DOHH2 (cell line): ENCODE measurements at regions not wholly inside any gene's neighbourhood (a gene's known extent, or its start where the extent isn't known, plus 50 kb on each side); places are given as distances from the start of the nearest gene placed in this dataset.

Experiments used
- H3F3A ChIP-seq: fragments of 200-600 bp; sonication (generic), shearing (Covaris generic); 2 replicates; pipeline ENCODE4 v1.6.0; 2016; ENCODE audit warnings: antibody characterized with exemption, mild to moderate bottlenecking; ENCODE audit not compliant: control insufficient read depth, insufficient read depth
- H3K27ac ChIP-seq: fragments of 200-600 bp; sonication (generic); 2 replicates; pipeline ENCODE4 v1.5.1; 2014; ENCODE audit warnings: low read depth, mild to moderate bottlenecking, low read length, moderate library complexity
- H3K27me3 ChIP-seq: fragments of 200-600 bp; sonication (generic); 2 replicates; pipeline ENCODE4 v1.6.1; 2014; ENCODE audit warnings: mild to moderate bottlenecking, low read length, mixed read lengths; ENCODE audit not compliant: control insufficient read depth
- H3K36me3 ChIP-seq: fragments of 200-600 bp; sonication (generic); 2 replicates; pipeline ENCODE4 v1.6.1; 2014; ENCODE audit warnings: mild to moderate bottlenecking, low read length, moderate library complexity, mixed read lengths; ENCODE audit not compliant: control insufficient read depth
- H3K4me1 ChIP-seq: fragments of 200-600 bp; sonication (generic); 2 replicates; pipeline ENCODE4 v1.6.1; 2014; ENCODE audit warnings: mild to moderate bottlenecking, low read length, mixed read lengths; ENCODE audit not compliant: control insufficient read depth
- H3K4me2 ChIP-seq: fragments of 200-600 bp; sonication (generic); 2 replicates; pipeline ENCODE4 v1.6.0; 2014; ENCODE audit warnings: mild to moderate bottlenecking, low read length, moderate library complexity
- H3K4me3 ChIP-seq: fragments of 200-600 bp; sonication (generic); 2 replicates; pipeline ENCODE4 v1.5.1; 2014; ENCODE audit warnings: mild to moderate bottlenecking, low read length, mixed read lengths
- H3K79me2 ChIP-seq: fragments of 200-600 bp; sonication (generic); 2 replicates; pipeline ENCODE4 v1.6.1; 2014; ENCODE audit warnings: mild to moderate bottlenecking, low read length, mixed read lengths; ENCODE audit not compliant: control insufficient read depth
- H3K9me2 ChIP-seq: fragments of 200-600 bp; sonication (generic); replicated peaks from 2 replicates; pipeline ENCODE4 v1.6.1; 2014; ENCODE audit warnings: mild to moderate bottlenecking, low read length, mixed read lengths; ENCODE audit not compliant: control insufficient read depth
- H3K9me3 ChIP-seq: fragments of 200-600 bp; sonication (generic); 2 replicates; pipeline ENCODE4 v1.6.1; 2014; ENCODE audit warnings: antibody characterized with exemption, low read length, mixed read lengths; ENCODE audit not compliant: control insufficient read depth, insufficient read depth
- H4K20me1 ChIP-seq: fragments of 200-600 bp; sonication (generic); 2 replicates; pipeline ENCODE4 v1.6.0; 2014; ENCODE audit warnings: low read depth, mild to moderate bottlenecking, antibody characterized with exemption, low read length, moderate library complexity; ENCODE audit not compliant: control insufficient read depth, insufficient read depth
- CTCF ChIP-seq: fragments of 200-600 bp; sonication (generic); IDR thresholded peaks from one replicate; pipeline ENCODE4 v1.5.1; 2014; ENCODE audit warnings: antibody characterized with exemption, mild to moderate bottlenecking, low read depth, low read length; ENCODE audit not compliant: poor library complexity, severe bottlenecking
- EZH2phosphoT487 ChIP-seq: fragments of 200-600 bp; sonication (generic); IDR thresholded peaks from 2 replicates; pipeline ENCODE4 v1.6.1; 2017; ENCODE audit warnings: borderline replicate concordance, mild to moderate bottlenecking, antibody characterized with exemption, low read length, moderate library complexity, mixed read lengths

DNA sequence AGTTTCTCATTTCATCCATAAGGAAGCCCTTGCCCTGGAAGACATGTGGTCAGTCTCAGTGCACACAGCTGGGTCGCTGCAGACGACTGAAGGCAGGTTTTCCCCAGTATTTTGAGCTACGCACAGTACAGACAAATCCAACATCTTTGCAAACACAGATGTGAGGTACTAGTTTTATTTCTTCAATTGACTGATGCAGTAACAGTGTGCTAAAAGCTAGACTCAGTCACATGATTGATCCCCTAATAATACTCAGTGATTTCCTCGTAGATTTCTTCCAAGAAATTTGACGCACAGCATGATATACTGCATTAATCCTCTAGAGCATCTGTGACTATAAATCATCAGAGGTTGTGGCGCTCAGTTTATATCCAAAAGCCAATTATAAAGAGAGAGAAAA lies 346.1 kb downstream of the DIRAS2 start:
- no peaks in the 10 kb centered on the region for H3F3A ChIP-seq
- H3K9me2 ChIP-seq = no peaks in the 10 kb centered on the region
- H4K20me1 ChIP-seq = no peaks in the 10 kb centered on the region
- H3K27me3 ChIP-seq = no peaks in the 10 kb centered on the region
- no peak overlapping the region for H3K4me3 ChIP-seq
- H3K36me3 ChIP-seq = no peaks in the 10 kb centered on the region
- no peaks in the 10 kb centered on the region for H3K4me1 ChIP-seq
- no peak overlapping the region for H3K4me2 ChIP-seq
- TF ChIP-seq EZH2phosphoT487 (no peak), CTCF (no peak)
- H3K27ac ChIP-seq = no peak overlapping the region
- H3K9me3 ChIP-seq = no peaks in the 10 kb centered on the region
- no peaks in the 10 kb centered on the region for H3K79me2 ChIP-seq

DNA sequence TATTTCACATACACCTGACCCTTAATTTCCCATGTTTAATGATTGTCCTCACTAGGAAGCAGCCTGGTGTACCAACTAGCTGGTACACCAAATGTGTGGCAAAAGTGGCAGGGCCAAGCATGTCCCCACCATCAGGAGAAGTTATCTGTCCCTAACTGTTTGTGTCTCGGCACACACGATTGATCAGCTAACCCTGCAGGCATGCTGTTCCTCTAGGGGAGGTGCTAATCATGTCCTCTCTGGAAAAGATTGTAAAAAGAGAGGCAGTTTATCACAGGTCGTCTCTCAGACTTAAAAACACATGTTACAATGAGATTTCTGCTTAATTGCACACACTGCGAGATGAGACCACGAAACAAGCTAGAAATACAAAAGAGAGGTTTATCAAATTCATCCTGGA lies 342.7 kb downstream of the DIRAS2 start:
- no peaks in the 10 kb centered on the region for H3F3A ChIP-seq
- TF ChIP-seq CTCF (no peak), EZH2phosphoT487 (no peak)
- H3K27me3 ChIP-seq = peaks cover 3% of the 10 kb centered on the region; the same call in 1 of the 2 replicates
- H3K9me3 ChIP-seq = no peaks in the 10 kb centered on the region
- no peaks in the 10 kb centered on the region for H4K20me1 ChIP-seq
- H3K4me2 ChIP-seq = no peak overlapping the region
- no peak overlapping the region for H3K27ac ChIP-seq
- H3K36me3 ChIP-seq = no peaks in the 10 kb centered on the region
- no peak overlapping the region for H3K4me3 ChIP-seq
- H3K9me2 ChIP-seq = no peaks in the 10 kb centered on the region
- no peaks in the 10 kb centered on the region for H3K4me1 ChIP-seq
- no peaks in the 10 kb centered on the region for H3K79me2 ChIP-seq

- no peaks in the 10 kb centered on the region for H4K20me1 ChIP-seq
- H3K4me1 ChIP-seq = no peaks in the 10 kb centered on the region
- peaks cover 3% of the 10 kb centered on the region; the same call in 1 of the 2 replicates for H3K27me3 ChIP-seq
- H3K36me3 ChIP-seq = no peaks in the 10 kb centered on the region
- no peaks in the 10 kb centered on the region for H3K9me2 ChIP-seq
- no peaks in the 10 kb centered on the region for H3K9me3 ChIP-seq
- no peak overlapping the region for H3K4me2 ChIP-seq
- TF ChIP-seq CTCF (no peak), EZH2phosphoT487 (no peak)
- H3F3A ChIP-seq = no peaks in the 10 kb centered on the region
- H3K27ac ChIP-seq = no peak overlapping the region
- H3K79me2 ChIP-seq = no peaks in the 10 kb centered on the region
- H3K4me3 ChIP-seq = no peak overlapping the region
Measured at GRCh38 chr9:90300611-90301276, 341.9 kb downstream of the DIRAS2 start.
